GM18907 (cell line): ENCODE measurements at regions not wholly inside any gene's neighbourhood (a gene's known extent, or its start where the extent isn't known, plus 50 kb on each side); places are given as distances from the start of the nearest gene placed in this dataset.
"Not testable (repeated sequence)": the region's sequence is repeated elsewhere in the genome, so short reads cannot be mapped to it uniquely, and the experiment has no call there.

ENCODE experiments used
- ATAC-seq: cut with Tn5 transposase; IDR thresholded peaks from one replicate; pipeline ENCODE4 v1.9.1; 2021; ENCODE audit warnings: mild to moderate bottlenecking, moderate library complexity; ENCODE audit not compliant: unreplicated experiment

GRCh38 chr4:23970201-23970850, 80.5 kb upstream of the PPARGC1A start:
- no peak for ATAC-seq

- ATAC-seq: no peak
Measured at GRCh38 chr4:23969635-23970145, 79.8 kb upstream of the PPARGC1A start.

DNA sequence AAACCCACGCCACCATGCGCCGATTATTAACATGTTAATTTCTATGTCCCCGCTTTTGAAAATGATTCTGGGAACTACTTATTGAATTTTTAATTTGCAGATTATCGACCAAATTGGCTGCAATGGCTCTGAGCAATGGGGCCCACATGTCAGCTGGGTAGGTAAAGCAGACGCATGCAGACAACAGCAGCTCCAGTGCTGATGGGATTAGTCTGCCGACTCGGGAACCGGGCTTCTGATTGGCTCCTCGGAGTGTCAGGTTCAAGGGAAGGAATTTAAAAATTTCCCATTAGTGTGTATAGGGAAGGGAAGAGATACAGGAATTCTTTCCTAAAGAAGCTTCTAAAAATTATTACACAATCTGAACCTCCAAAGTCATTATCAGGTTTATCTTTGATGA, 77.4 kb upstream of the PPARGC1A start:
- ATAC-seq: no peak

GRCh38 chr4:23966725-23967124, 76.9 kb upstream of the PPARGC1A start:
- ATAC-seq: no peak

- no peak for ATAC-seq
Measured at GRCh38 chr4:23962462-23962861, 72.6 kb upstream of the PPARGC1A start.

- not testable (repeated sequence) for ATAC-seq
Measured at GRCh38 chr4:23961395-23961794, 71.5 kb upstream of the PPARGC1A start.

- ATAC-seq: no peak
Measured at GRCh38 chr4:23959396-23960148, 69.7 kb upstream of the PPARGC1A start.

DNA sequence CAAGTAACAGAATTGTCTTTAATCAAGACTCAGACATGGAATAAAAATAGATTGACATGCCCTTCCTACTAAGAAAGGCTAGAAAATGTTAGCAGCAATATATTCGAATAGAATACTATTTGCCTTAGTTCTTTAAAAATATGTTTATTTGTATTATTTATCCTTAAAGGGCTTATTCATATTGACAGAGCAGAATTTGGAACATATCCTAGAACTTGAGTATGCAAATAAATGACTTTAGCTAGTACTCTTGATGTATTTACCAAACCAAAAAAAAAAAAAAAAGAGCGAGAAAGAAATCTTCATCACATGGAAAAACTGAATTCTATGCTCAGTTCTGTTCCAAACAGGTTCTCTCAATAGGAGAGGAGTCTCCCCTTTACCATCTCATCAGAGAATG, 68.9 kb upstream of the PPARGC1A start:
- no peak for ATAC-seq

DNA sequence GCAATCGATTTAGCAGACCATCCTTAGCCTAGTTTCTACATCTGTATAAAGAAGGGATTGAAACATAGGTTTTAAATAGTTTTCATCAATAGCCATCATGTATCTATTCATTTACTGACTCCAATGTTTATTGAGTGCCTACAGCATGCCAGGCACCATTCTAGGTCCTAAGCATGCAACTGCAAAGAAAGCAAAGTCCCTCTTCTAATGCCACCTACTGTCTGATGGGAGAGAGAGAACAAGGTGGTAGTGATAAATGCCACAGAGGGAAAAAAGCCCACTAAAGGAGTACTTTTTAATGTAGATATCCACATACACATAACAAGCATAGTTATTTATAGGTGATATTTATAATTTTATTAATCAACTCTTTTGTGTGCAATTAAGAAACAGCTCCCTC, 67.6 kb upstream of the PPARGC1A start:
- ATAC-seq: no peak

DNA sequence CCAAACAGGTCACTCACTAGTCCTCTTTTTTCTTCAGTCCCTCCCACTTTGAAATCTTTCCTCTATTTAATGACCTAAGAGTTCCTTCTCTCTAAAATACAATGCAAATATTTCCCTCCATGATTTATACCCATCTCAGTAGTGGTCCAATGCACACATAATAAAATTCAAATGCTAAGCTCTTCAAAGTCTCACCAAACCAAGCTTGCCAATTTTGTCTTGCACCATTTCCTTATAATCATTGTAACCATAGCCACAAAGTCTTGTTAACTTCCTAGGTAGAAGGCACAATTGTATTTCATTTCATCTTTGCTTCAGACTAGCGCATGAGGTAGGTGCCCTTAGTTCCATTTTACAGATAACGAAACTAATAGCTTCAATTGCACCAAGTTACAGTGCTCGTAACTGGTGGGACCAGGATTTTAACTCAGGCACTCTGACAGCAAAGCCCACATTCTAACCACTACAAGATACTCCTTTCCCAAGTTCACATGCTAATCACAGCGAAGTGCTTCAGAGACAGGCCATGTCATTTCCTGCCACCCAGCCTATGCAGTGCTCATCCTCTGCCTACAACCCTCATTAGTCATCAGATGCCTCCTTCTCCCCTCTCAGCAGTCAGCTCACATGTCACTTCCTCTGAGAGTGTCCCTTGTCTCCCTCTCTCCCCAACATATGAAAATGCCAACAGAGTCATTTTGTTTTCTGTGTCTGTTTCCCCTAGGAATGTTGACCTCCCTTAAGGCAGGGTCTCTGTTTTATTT, 66.9 kb upstream of the PPARGC1A start:
- ATAC-seq: no peak

DNA sequence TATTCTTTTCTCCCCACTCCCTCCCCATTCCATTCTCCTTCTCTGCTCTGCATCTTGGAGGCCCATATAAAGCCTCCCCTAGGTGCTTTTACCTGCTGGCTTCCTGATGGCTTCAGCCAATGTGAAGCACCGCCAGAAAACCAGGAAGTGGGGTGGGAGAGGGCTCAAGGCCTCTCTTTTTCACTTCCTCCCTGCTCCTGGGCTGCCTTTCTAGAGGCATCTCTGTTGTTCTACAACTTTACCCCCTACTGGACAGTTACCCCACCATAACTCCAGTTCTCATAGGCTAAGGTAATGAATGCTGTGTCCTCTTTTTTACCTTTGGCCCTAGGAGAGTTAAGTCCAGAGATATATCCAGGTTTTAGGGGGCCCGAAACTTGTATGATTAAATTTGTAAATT, 62.4 kb upstream of the PPARGC1A start:
- ATAC-seq: no peak

- no peak for ATAC-seq
Measured at GRCh38 chr4:23947826-23948225, 58.0 kb upstream of the PPARGC1A start.

GRCh38 chr4:23946299-23946698, 56.5 kb upstream of the PPARGC1A start:
- no peak for ATAC-seq

- no peak for ATAC-seq
Measured at GRCh38 chr4:23945451-23946017, 55.7 kb upstream of the PPARGC1A start.

GRCh38 chr4:23944556-23944955, 54.7 kb upstream of the PPARGC1A start:
- not testable (repeated sequence) for ATAC-seq

DNA sequence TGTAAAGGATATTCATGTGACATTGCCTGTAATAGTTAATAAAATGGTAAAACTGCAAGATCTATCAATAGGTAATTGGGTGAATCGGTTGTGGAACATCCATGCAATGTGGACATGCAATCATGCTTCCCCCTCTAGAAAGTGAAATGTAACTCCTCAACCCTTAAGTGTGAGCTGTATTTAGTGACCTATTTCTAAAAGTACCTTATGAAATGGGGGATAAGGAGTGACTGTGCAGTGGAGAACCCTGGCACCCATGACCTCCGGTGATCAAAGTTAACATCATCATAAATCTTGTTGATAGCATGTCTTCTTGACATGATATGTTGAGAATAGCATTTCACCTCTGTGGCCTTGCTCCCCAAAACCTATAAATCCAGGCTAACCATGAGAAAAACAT, 53.6 kb upstream of the PPARGC1A start:
- ATAC-seq: no peak

DNA sequence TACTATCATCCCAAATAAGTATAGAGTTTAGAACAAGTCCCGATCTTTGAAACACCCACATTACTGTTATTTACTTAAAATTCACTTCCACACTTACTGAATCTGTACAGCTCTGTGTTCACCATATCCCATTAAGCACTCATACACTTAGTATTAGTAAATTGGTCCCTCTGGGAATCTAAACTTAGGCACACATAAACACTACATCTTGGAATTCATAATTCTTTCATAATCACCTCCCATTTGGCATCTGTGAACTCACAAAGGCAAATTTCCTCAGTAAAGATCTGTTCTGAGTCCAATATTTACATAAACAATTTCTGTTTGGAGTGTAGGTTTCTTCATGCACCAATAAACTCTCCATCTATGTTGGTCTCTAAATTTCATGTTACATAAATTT, 52.6 kb upstream of the PPARGC1A start:
- ATAC-seq: no peak
